WTC11 (cell line): ENCODE measurements at regions not wholly inside any gene's neighbourhood (a gene's known extent, or its start where the extent isn't known, plus 50 kb on each side); places are given as distances from the start of the nearest gene placed in this dataset.

Experiments used
- CBFB ChIP-seq: sonication (generic); formaldehyde crosslinking; IDR thresholded peaks from 2 replicates; pipeline ENCODE4 v1.8.1; 2022; ENCODE audit warnings: mild to moderate bottlenecking, low read depth, missing genetic modification reagents
- CREB1 ChIP-seq: sonication (generic); formaldehyde crosslinking; IDR thresholded peaks from 2 replicates; pipeline ENCODE4 v1.8.0; 2023; ENCODE audit warnings: mild to moderate bottlenecking, missing genetic modification reagents
- ESRRA ChIP-seq: sonication (generic); formaldehyde crosslinking; IDR thresholded peaks from 2 replicates; pipeline ENCODE4 v1.8.1; 2022; ENCODE audit warnings: mild to moderate bottlenecking, missing genetic modification reagents, borderline replicate concordance
- FOXP1 ChIP-seq: sonication (generic); formaldehyde crosslinking; IDR thresholded peaks from 2 replicates; pipeline ENCODE4 v1.8.0; 2022; ENCODE audit warnings: missing genetic modification reagents, mild to moderate bottlenecking, moderate library complexity, borderline replicate concordance
- JUN ChIP-seq: sonication (generic); formaldehyde crosslinking; IDR thresholded peaks from 2 replicates; pipeline ENCODE4 v1.8.0; 2023; ENCODE audit warnings: mild to moderate bottlenecking, missing genetic modification reagents
- MYBL2 ChIP-seq: sonication (generic); formaldehyde crosslinking; IDR thresholded peaks from 2 replicates; pipeline ENCODE4 v1.8.1; 2023; ENCODE audit warnings: mild to moderate bottlenecking, moderate library complexity, missing genetic modification reagents
- NR1H2 ChIP-seq: sonication (generic); formaldehyde crosslinking; IDR thresholded peaks from 2 replicates; pipeline ENCODE4 v1.9.0; 2021; ENCODE audit warnings: mild to moderate bottlenecking, moderate library complexity, missing genetic modification reagents
- OVOL2 ChIP-seq: fragments of 250-450 bp; sonication (Bioruptor Pico); IDR thresholded peaks from 2 replicates; pipeline ENCODE4 v1.9.0; 2021; ENCODE audit warnings: mild to moderate bottlenecking, borderline replicate concordance
- SP1 ChIP-seq: sonication (generic); formaldehyde crosslinking; conservative IDR thresholded peaks from 2 replicates; pipeline ENCODE4 v1.8.1; 2022; ENCODE audit warnings: missing genetic modification reagents
- TF ChIP-seq, protein P1 (sequence below): fragments of 200-600 bp; IDR thresholded peaks from 2 replicates; pipeline ENCODE4 v1.8.0; 2022; ENCODE audit warnings: antibody characterized with exemption
- TF ChIP-seq, protein P2 (sequence below): fragments of 250-450 bp; sonication (Bioruptor Pico); IDR thresholded peaks from 2 replicates; pipeline ENCODE4 v1.9.0; 2021; ENCODE audit warnings: mild to moderate bottlenecking

DNA sequence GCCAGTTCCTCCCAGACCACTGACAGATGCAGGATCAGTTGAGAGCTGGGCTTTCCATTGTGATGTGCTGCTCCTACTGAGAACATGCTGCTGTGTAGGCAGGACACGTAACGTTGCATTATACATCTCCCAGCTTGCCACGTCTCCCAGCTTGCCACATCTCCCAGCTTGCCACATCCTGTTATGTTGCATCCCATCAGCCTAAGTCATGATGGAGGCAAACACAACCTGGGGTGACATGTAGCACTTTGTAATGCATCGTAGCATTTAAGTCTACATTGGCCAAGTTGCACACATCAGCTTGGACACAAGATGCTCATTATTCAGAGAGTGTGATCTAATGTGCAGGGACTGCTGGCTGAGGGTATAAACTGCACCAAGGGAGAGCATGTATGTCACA, 73.3 kb upstream of the CHCHD3 start:
- TF ChIP-seq CREB1 (CRISPR knock-in tag) (no peak), OVOL2 (no peak), MYBL2 (CRISPR knock-in tag) (no peak), CBFB (CRISPR knock-in tag) (no peak), FOXP1 (no peak), SP1 (no peak), NR1H2 (CRISPR knock-in tag) (no peak), ESRRA (CRISPR knock-in tag) (no peak), JUN (CRISPR knock-in tag) (no peak)
- TF ChIP-seq, protein P1, sequence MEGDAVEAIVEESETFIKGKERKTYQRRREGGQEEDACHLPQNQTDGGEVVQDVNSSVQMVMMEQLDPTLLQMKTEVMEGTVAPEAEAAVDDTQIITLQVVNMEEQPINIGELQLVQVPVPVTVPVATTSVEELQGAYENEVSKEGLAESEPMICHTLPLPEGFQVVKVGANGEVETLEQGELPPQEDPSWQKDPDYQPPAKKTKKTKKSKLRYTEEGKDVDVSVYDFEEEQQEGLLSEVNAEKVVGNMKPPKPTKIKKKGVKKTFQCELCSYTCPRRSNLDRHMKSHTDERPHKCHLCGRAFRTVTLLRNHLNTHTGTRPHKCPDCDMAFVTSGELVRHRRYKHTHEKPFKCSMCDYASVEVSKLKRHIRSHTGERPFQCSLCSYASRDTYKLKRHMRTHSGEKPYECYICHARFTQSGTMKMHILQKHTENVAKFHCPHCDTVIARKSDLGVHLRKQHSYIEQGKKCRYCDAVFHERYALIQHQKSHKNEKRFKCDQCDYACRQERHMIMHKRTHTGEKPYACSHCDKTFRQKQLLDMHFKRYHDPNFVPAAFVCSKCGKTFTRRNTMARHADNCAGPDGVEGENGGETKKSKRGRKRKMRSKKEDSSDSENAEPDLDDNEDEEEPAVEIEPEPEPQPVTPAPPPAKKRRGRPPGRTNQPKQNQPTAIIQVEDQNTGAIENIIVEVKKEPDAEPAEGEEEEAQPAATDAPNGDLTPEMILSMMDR: no peak
- TF ChIP-seq, protein P2, sequence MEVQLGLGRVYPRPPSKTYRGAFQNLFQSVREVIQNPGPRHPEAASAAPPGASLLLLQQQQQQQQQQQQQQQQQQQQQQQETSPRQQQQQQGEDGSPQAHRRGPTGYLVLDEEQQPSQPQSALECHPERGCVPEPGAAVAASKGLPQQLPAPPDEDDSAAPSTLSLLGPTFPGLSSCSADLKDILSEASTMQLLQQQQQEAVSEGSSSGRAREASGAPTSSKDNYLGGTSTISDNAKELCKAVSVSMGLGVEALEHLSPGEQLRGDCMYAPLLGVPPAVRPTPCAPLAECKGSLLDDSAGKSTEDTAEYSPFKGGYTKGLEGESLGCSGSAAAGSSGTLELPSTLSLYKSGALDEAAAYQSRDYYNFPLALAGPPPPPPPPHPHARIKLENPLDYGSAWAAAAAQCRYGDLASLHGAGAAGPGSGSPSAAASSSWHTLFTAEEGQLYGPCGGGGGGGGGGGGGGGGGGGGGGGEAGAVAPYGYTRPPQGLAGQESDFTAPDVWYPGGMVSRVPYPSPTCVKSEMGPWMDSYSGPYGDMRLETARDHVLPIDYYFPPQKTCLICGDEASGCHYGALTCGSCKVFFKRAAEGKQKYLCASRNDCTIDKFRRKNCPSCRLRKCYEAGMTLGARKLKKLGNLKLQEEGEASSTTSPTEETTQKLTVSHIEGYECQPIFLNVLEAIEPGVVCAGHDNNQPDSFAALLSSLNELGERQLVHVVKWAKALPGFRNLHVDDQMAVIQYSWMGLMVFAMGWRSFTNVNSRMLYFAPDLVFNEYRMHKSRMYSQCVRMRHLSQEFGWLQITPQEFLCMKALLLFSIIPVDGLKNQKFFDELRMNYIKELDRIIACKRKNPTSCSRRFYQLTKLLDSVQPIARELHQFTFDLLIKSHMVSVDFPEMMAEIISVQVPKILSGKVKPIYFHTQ: no peak
